ENCODE measurements at regions not wholly inside any gene's neighbourhood (a gene's known extent, or its start where the extent isn't known, plus 50 kb on each side); places are given as distances from the start of the nearest gene placed in this dataset.

DNA sequence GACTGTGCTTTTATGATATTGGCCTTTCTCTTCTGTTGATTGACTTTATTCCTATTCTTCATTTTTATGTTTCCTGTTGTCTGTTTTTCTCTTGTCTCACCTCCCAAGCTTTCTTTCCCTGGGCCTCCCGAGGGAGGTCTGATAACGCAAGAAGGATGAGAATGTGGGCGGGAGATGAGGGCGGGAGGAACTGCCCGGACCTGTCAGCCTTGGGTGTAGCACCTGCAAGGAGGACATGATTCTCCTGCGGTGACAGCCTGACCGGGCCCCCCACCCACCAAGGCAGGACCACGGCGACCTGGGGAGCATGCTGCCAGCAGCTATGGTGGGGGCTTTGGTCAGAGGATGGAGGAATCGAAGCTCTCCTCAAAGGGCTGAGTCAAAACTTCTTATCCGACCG is 86.9 kb downstream of the PLEKHG1 start:
- TF ChIP-seq POLR2A (IDR thresholded peaks at IDR 0.05) (no peak), CTCF (IDR thresholded peaks at IDR 0.05) (no peak), EP300 (IDR thresholded peaks at IDR 0.05) (no peak), POLR2AphosphoS5 (IDR thresholded peaks at IDR 0.05) (no peak)

Data from stomach (tissue), 4 donors.